ENCODE measurements at regions not wholly inside any gene's neighbourhood (a gene's known extent, or its start where the extent isn't known, plus 50 kb on each side); places are given as distances from the start of the nearest gene placed in this dataset.

DNA sequence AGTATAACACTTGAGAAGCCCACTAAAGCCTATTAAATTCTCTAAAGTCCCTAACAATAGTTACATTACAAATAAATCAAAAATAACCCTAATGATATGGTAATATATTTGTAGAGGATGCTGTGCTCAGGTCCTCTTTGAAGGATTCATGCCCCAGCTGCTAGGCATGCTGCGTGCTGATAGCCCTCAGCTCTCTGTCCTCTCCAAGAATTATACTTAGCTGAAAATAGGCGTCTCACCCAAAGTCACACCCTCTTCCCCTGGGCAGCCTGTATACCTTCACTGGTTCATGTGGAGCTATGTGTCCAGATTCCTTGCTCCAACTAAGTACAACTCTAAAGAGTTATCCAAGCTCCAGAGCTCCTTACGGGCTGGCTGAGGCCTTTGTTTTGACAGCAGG, 312.5 kb upstream of the ZNF385D start:
- TF ChIP-seq POLR2AphosphoS5 (IDR thresholded peaks at IDR 0.05) (no peak), POLR2A (IDR thresholded peaks at IDR 0.05) (no peak)
- TF ChIP-seq, protein P1, sequence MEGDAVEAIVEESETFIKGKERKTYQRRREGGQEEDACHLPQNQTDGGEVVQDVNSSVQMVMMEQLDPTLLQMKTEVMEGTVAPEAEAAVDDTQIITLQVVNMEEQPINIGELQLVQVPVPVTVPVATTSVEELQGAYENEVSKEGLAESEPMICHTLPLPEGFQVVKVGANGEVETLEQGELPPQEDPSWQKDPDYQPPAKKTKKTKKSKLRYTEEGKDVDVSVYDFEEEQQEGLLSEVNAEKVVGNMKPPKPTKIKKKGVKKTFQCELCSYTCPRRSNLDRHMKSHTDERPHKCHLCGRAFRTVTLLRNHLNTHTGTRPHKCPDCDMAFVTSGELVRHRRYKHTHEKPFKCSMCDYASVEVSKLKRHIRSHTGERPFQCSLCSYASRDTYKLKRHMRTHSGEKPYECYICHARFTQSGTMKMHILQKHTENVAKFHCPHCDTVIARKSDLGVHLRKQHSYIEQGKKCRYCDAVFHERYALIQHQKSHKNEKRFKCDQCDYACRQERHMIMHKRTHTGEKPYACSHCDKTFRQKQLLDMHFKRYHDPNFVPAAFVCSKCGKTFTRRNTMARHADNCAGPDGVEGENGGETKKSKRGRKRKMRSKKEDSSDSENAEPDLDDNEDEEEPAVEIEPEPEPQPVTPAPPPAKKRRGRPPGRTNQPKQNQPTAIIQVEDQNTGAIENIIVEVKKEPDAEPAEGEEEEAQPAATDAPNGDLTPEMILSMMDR (IDR thresholded peaks at IDR 0.05) = no peak

Data from stomach (tissue), 4 donors.